RKO (cell line): ENCODE measurements at regions not wholly inside any gene's neighbourhood (a gene's known extent, or its start where the extent isn't known, plus 50 kb on each side); places are given as distances from the start of the nearest gene placed in this dataset.

Source experiments
- DNase-seq: peaks from one replicate; pipeline ENCODE4 v3.0.0-alpha.2; 2016; ENCODE audit warnings: low spot score

DNA sequence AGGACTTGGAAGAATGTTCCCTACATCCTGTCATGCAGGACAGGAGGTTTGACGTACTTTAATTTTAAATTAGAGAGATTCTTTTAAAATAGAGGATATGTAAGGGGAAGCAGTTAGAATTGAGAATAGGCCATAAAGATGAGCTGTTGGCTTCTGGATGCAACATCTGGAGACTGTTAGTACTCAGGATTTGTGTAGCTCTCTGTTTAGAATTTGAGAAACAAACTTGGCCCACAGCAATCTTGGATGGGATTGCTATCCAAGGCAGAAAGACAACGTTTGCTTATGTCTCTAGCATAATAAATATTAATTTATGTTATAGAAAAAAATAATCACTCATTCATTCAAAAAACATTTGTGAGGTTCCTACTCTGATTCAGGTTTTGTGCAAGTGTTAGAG is 398.4 kb upstream of the NOVA1 start:
- DNase-seq, result no peak

DNA sequence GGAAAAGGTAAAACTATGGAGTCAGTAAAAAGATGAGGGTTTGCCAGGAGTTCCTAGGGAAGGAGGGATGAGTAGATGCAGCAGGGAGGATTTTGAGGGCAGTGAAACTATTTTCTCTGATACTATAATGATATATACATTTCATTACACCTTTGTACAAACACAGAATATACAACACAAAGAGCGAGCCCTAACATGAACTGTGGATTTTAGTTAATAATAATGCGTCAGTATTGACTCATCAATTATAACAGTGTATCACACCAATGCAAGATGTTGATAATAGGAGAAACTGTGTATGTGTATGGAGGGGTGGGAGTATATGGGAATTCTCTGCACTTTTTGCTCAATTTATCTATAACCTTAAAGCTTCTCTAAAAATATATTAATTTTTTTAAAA is 404.3 kb upstream of the NOVA1 start:
- no peak for DNase-seq

- DNase-seq, result no peak
These were observed 408.7 kb upstream of the NOVA1 start for GRCh38 chr14:27006570-27006969.

DNA sequence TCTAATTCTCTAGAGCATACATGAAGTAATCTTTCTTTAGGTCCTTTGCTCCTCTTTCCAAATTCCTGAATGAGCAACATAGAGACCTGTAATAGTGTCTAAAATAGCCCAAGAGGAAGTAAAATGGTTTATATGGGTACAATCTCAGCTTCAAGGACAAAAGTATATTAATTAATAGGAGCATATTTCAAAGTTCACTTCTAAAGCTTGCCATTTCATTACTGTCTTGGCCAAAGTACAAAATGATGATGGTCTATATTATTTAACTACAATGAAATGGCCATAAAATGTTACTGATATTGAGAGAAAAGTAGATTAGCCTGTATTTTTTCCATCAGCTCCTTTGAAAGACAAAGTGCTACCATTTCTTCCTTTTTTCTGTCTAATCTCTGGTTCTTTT is 410.4 kb upstream of the NOVA1 start:
- DNase-seq, result no peak

GRCh38 chr14:27012641-27013040 is 414.8 kb upstream of the NOVA1 start:
- DNase-seq, result no peak

GRCh38 chr14:27013678-27014077 is 415.8 kb upstream of the NOVA1 start:
- no peak for DNase-seq

GRCh38 chr14:27015065-27015464 is 417.2 kb upstream of the NOVA1 start:
- DNase-seq, result no peak

- no peak for DNase-seq
These were observed 427.8 kb upstream of the NOVA1 start for GRCh38 chr14:27025648-27026047.

GRCh38 chr14:27026097-27026496 is 428.3 kb upstream of the NOVA1 start:
- no peak for DNase-seq

- no peak for DNase-seq
These were observed 442.7 kb upstream of the NOVA1 start for GRCh38 chr14:27040552-27040951.

- DNase-seq, result no peak
These were observed 451.9 kb upstream of the NOVA1 start for GRCh38 chr14:27049701-27050100.

DNA sequence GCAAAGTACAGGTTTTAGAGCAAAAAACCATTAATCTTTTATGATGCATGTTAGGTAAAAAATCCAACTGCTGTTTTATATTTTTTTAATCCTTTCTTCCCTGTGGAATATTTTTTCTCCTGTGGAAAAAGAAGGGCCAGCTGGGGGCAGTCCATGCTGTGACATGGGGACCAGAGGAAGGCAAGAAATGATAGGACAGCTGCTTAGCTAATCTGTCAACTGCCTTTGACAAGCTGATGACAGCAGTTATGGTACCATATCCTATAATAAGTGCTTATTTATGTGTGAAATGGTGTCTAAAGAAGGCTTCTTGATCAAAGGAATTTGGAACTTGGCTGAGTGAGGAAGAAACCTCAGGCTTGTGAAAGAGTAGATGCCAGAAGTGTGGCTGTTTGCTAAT is 452.4 kb upstream of the NOVA1 start:
- no peak for DNase-seq

- no peak for DNase-seq
These were observed 458.8 kb upstream of the NOVA1 start for GRCh38 chr14:27056586-27056985.

- DNase-seq, result no peak
These were observed 463.5 kb upstream of the NOVA1 start for GRCh38 chr14:27061299-27061698.

GRCh38 chr14:27063959-27064358 is 466.1 kb upstream of the NOVA1 start:
- no peak for DNase-seq

GRCh38 chr14:27065886-27066285 is 468.1 kb upstream of the NOVA1 start:
- no peak for DNase-seq

DNA sequence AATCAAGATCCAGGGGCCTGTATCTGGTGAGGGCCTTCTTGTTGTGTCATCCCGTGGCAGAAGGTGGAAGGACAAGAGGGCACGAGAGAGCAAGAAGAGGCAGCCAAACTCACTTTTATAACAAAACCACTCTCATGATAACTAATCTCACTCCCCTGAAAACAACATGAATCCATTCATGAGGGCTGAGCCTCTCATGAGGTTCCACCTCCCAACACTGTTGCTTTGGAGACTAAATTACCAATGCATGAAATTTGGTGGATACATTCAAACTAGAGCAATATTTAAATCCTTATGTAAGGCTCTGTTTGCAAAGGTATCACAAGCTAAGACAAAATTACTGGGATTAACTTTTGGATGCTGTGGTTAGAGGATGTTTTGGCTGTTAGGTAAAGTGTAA is 470.1 kb upstream of the NOVA1 start:
- no peak for DNase-seq

- DNase-seq, result no peak
These were observed 474.8 kb upstream of the NOVA1 start for GRCh38 chr14:27072589-27072988.

DNA sequence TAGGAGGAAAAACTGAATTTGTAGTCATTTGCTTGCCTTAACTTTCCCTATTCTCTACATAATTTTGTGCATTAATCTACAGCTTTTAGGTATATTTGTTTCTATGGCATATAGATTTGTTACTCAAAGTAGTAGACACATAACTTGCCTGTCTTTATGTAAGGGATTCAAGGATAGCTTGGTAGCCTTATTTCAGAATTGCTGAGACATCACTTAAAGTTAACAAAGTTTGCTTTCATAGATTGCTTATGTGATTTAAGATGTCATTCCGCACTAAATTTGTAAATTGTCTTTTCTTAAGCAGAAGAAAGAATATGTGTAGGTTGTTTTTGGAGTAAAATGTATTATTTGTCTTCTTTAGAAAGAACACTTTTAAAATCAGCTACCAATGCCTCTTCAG is 477.7 kb upstream of the NOVA1 start:
- no peak for DNase-seq

- DNase-seq, result no peak
These were observed 479.4 kb upstream of the NOVA1 start for GRCh38 chr14:27077214-27077613.

DNA sequence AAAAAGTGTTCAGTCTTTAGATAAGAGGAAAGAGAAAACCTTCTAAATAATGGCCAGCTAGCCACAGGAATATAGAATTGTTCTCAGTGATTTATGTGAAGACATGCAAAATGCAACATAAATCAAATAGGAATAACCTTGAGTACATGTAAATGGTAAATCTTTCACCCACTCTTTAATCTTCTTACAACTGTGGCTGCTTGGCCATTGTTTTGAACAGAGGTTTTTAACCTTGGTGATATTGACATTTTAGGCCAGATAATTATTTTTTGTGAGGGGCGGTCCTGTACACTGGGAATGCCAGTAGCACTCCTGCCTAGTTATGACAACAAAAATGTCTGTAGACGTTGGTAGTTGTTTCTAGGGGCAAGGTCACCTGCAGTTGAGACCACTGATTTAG is 479.9 kb upstream of the NOVA1 start:
- no peak for DNase-seq

- no peak for DNase-seq
These were observed 480.4 kb upstream of the NOVA1 start for GRCh38 chr14:27078191-27078590.

DNA sequence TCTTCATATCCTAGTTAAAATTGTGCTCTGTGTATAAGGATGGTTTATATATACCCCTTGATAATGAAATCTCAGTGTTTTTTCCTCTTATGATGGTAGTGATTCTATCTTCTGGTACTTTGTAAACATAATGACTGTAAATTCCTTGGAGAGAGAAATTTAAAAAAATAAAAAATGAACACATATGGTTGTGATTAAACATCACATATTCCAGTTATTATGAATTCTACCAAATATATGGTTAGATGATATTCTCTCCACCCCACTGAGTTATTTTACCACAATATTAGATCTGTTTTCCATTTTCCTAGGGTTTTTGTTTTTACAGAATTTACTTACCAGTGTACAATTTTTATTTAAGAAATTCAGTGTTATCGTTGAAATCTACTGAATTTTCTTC is 481.9 kb upstream of the NOVA1 start:
- DNase-seq, result no peak

GRCh38 chr14:27085500-27085899 is 487.7 kb upstream of the NOVA1 start:
- DNase-seq, result no peak

- DNase-seq, result no peak
These were observed 492.9 kb upstream of the NOVA1 start for GRCh38 chr14:27090716-27091115.
